WTC11 (cell line): ENCODE measurements at regions not wholly inside any gene's neighbourhood (a gene's known extent, or its start where the extent isn't known, plus 50 kb on each side); places are given as distances from the start of the nearest gene placed in this dataset.

Experiments used
- ATAC-seq: fragments of 200-7000 bp; cut with Tn5 transposase; 2 replicates; pipeline ENCODE4 v1.10.0; 2021; ENCODE audit warnings: mild to moderate bottlenecking, moderate library complexity
- CTCF ChIA-PET: fragments of 300-600 bp; sonication (Branson Sonifier 250); formaldehyde crosslinking; loops from one replicate; lab custom pipeline; 2021; ENCODE audit warnings: antibody characterized with exemption; lab: Charles Lee
- POLR2A ChIA-PET: fragments of 350-600 bp; sonication (Branson Sonifier 250); formaldehyde crosslinking; loops from one replicate; lab custom pipeline; 2021; ENCODE audit warnings: antibody characterized with exemption; lab: Charles Lee
- DNase-seq: peaks from one replicate; pipeline ENCODE4 v3.0.0; 2021; ENCODE audit warnings: low spot score
- H3K27ac Mint-ChIP-seq: 2 replicates; pipeline ENCODE4 v1.8.0; 2021; ENCODE audit warnings: mixed read lengths
- H3K27me3 Mint-ChIP-seq: 2 replicates; pipeline ENCODE4 v1.8.0; 2021; ENCODE audit warnings: low read depth, mild to moderate bottlenecking, moderate library complexity, mixed read lengths
- H3K36me3 Mint-ChIP-seq: 2 replicates; pipeline ENCODE4 v1.8.0; 2021; ENCODE audit warnings: mixed read lengths
- H3K4me1 Mint-ChIP-seq: 2 replicates; pipeline ENCODE4 v1.8.0; 2022; ENCODE audit warnings: mixed read lengths
- H3K4me3 Mint-ChIP-seq: 2 replicates; pipeline ENCODE4 v1.8.0; 2021; ENCODE audit warnings: mild to moderate bottlenecking, moderate library complexity, mixed read lengths
- H3K9me3 Mint-ChIP-seq: 2 replicates; pipeline ENCODE4 v1.8.0; 2021; ENCODE audit warnings: mixed read lengths
- AFF4 ChIP-seq: sonication (generic); formaldehyde crosslinking; IDR thresholded peaks from 2 replicates; pipeline ENCODE4 v1.8.1; 2023; ENCODE audit warnings: mild to moderate bottlenecking, missing genetic modification reagents, borderline replicate concordance
- ATF2 ChIP-seq: sonication (generic); formaldehyde crosslinking; IDR thresholded peaks from 2 replicates; pipeline ENCODE4 v1.8.1; 2022; ENCODE audit warnings: low read depth, missing genetic modification reagents, borderline replicate concordance
- CDX4 ChIP-seq: fragments of 250-450 bp; sonication (Bioruptor Pico); IDR thresholded peaks from 2 replicates; pipeline ENCODE4 v1.9.0; 2021; ENCODE audit warnings: moderate library complexity, mild to moderate bottlenecking, inconsistent platforms, borderline replicate concordance
- ELF4 ChIP-seq: sonication (generic); formaldehyde crosslinking; IDR thresholded peaks from 2 replicates; pipeline ENCODE4 v1.8.1; 2022; ENCODE audit warnings: low read depth, mild to moderate bottlenecking, moderate library complexity, missing genetic modification reagents
- EMX1 ChIP-seq: fragments of 250-450 bp; sonication (Bioruptor Pico); IDR thresholded peaks from 2 replicates; pipeline ENCODE4 v1.8.0; 2021; ENCODE audit warnings: mild to moderate bottlenecking
- GABPB1 ChIP-seq: sonication (generic); formaldehyde crosslinking; IDR thresholded peaks from 2 replicates; pipeline ENCODE4 v1.8.1; 2023; ENCODE audit warnings: mild to moderate bottlenecking, missing genetic modification reagents
- IRF1 ChIP-seq: sonication (generic); formaldehyde crosslinking; IDR thresholded peaks from 2 replicates; pipeline ENCODE4 v1.8.0; 2023; ENCODE audit warnings: missing genetic modification reagents
- JAZF1 ChIP-seq: fragments of 250-450 bp; sonication (Bioruptor Pico); IDR thresholded peaks from 2 replicates; pipeline ENCODE4 v1.9.0; 2021; ENCODE audit warnings: moderate library complexity, mild to moderate bottlenecking, inconsistent platforms
- NFATC4 ChIP-seq: fragments of 250-450 bp; sonication (Bioruptor Pico); IDR thresholded peaks from 2 replicates; pipeline ENCODE4 v1.9.0; 2021; ENCODE audit warnings: mild to moderate bottlenecking
- NR2C2 ChIP-seq: sonication (generic); formaldehyde crosslinking; IDR thresholded peaks from 2 replicates; pipeline ENCODE4 v1.8.0; 2022; ENCODE audit warnings: mild to moderate bottlenecking, missing genetic modification reagents
- RORB ChIP-seq: fragments of 250-450 bp; sonication (Bioruptor Pico); IDR thresholded peaks from 2 replicates; pipeline ENCODE4 v1.9.0; 2021; ENCODE audit warnings: mild to moderate bottlenecking
- SMAD4 ChIP-seq: sonication (generic); formaldehyde crosslinking; IDR thresholded peaks from 2 replicates; pipeline ENCODE4 v1.8.0; 2022; ENCODE audit warnings: mild to moderate bottlenecking, missing genetic modification reagents
- SOX15 ChIP-seq: fragments of 250-450 bp; sonication (Bioruptor Pico); IDR thresholded peaks from 2 replicates; pipeline ENCODE4 v1.9.0; 2021; ENCODE audit warnings: mild to moderate bottlenecking
- SP1 ChIP-seq: sonication (generic); formaldehyde crosslinking; conservative IDR thresholded peaks from 2 replicates; pipeline ENCODE4 v1.8.1; 2022; ENCODE audit warnings: missing genetic modification reagents
- TCF7 ChIP-seq: sonication (generic); formaldehyde crosslinking; IDR thresholded peaks from 2 replicates; pipeline ENCODE4 v1.8.0; 2022; ENCODE audit warnings: mild to moderate bottlenecking, low read depth, missing genetic modification reagents, moderate library complexity
- ZNF121 ChIP-seq: sonication (generic); formaldehyde crosslinking; IDR thresholded peaks from 2 replicates; pipeline ENCODE4 v1.8.0; 2023; ENCODE audit warnings: missing genetic modification reagents
- ZNF219 ChIP-seq: sonication (generic); formaldehyde crosslinking; IDR thresholded peaks from 2 replicates; pipeline ENCODE4 v1.8.0; 2023; ENCODE audit warnings: missing genetic modification reagents, mild to moderate bottlenecking, borderline replicate concordance
- ZNF232 ChIP-seq: sonication (generic); formaldehyde crosslinking; IDR thresholded peaks from 2 replicates; pipeline ENCODE4 v1.8.0; 2022; ENCODE audit warnings: mild to moderate bottlenecking, missing genetic modification reagents
- ZNF263 ChIP-seq: sonication (generic); formaldehyde crosslinking; IDR thresholded peaks from 2 replicates; pipeline ENCODE4 v1.8.1; 2022; ENCODE audit warnings: low read depth, mild to moderate bottlenecking, moderate library complexity, missing genetic modification reagents
- ZNF281 ChIP-seq: sonication (generic); formaldehyde crosslinking; IDR thresholded peaks from 2 replicates; pipeline ENCODE4 v1.8.0; 2023; ENCODE audit warnings: mild to moderate bottlenecking, missing genetic modification reagents

- H3K27me3 Mint-ChIP-seq = no peaks in the 10 kb centered on the region
- DNase-seq (no peak), ATAC-seq (no peak)
- ChIA-PET POLR2A (no interaction called here), CTCF (no interaction called here)
- no peaks in the 10 kb centered on the region for H3K36me3 Mint-ChIP-seq
- H3K4me3 Mint-ChIP-seq = no peak overlapping the region
- no peak overlapping the region for H3K27ac Mint-ChIP-seq
- TF ChIP-seq SOX15 (CRISPR knock-in tag) (no peak), ZNF219 (CRISPR knock-in tag) (no peak), TCF7 (no peak), NR2C2 (CRISPR knock-in tag) (no peak), ELF4 (CRISPR knock-in tag) (no peak), AFF4 (no peak), SMAD4 (CRISPR knock-in tag) (no peak), NFATC4 (CRISPR knock-in tag) (no peak), ATF2 (no peak), ZNF281 (CRISPR knock-in tag) (no peak), ZNF232 (CRISPR knock-in tag) (no peak)
- H3K9me3 Mint-ChIP-seq = no peaks in the 10 kb centered on the region
- H3K4me1 Mint-ChIP-seq = peaks cover 11% of the 10 kb centered on the region
Measured at GRCh38 chr3:64422192-64422591, 196.9 kb upstream of the PRICKLE2 start.

GRCh38 chr3:64417816-64418215 lies 192.6 kb upstream of the PRICKLE2 start:
- ChIA-PET POLR2A (no interaction called here), CTCF (interaction anchor here (0.9 kb wide), 1 partner anchor 67 kb away, joined by 3 read pairs; no protein-coding TSS in a partner anchor)
- no peak for TF ChIP-seq ZNF281 (CRISPR knock-in tag)
- TF ChIP-seq SP1 (CRISPR knock-in tag) = no peak
- Mint-ChIP-seq H3K36me3 (no peaks in the 10 kb centered on the region), H3K27me3 (no peaks in the 10 kb centered on the region; the same call in 1 of the 2 replicates), H3K4me3 (no peak overlapping the region), H3K27ac (no peak overlapping the region), H3K4me1 (no peaks in the 10 kb centered on the region; the same call in 1 of the 2 replicates), H3K9me3 (no peaks in the 10 kb centered on the region)
- DNase-seq (no peak), ATAC-seq (peak; percentile 78)

GRCh38 chr3:64414043-64414442 lies 188.8 kb upstream of the PRICKLE2 start:
- no peak for ATAC-seq
- no peaks in the 10 kb centered on the region; the same call in 1 of the 2 replicates for H3K27me3 Mint-ChIP-seq
- ChIA-PET POLR2A (no interaction called here), CTCF (no interaction called here)
- H3K4me3 Mint-ChIP-seq = no peak overlapping the region
- H3K27ac Mint-ChIP-seq = no peak overlapping the region
- DNase-seq = no peak
- H3K36me3 Mint-ChIP-seq = no peaks in the 10 kb centered on the region
- H3K4me1 Mint-ChIP-seq = no peaks in the 10 kb centered on the region; the same call in 1 of the 2 replicates
- H3K9me3 Mint-ChIP-seq = no peaks in the 10 kb centered on the region
- TF ChIP-seq SOX15 (CRISPR knock-in tag) = no peak
- TF ChIP-seq JAZF1 (CRISPR knock-in tag) = no peak
- TF ChIP-seq EMX1 = no peak
- no peak for TF ChIP-seq IRF1 (CRISPR knock-in tag)
- TF ChIP-seq ZNF121 (CRISPR knock-in tag) = no peak
- TF ChIP-seq ZNF263 (CRISPR knock-in tag) = no peak
- TF ChIP-seq RORB (CRISPR knock-in tag) = no peak
- TF ChIP-seq GABPB1 (CRISPR knock-in tag) = no peak
- TF ChIP-seq NR2C2 (CRISPR knock-in tag) = no peak
- no peak for TF ChIP-seq CDX4 (CRISPR knock-in tag)
